ENCODE measurements at regions not wholly inside any gene's neighbourhood (a gene's known extent, or its start where the extent isn't known, plus 50 kb on each side); places are given as distances from the start of the nearest gene placed in this dataset.
"Not testable (repeated sequence)": the region's sequence is repeated elsewhere in the genome, so short reads cannot be mapped to it uniquely, and the experiment has no call there.

DNA sequence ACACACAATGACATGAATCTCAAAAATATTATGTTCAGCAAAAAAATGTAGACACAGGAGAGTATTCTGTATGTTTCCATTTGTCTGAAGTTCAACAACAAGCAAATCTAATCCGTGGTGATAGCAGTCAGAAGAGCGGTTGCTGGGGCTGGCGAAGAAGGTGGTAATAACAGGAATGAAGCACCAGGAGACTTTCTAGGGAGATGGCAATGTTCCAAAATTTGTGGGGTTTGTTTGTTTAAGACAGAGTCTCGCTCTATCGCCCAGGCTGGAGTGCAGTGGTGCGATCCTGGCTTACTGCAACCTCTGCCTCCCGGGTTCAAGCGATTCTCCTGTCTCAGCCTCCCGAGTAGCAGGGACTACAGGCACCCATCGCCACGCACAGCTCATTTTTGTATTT is 177.8 kb downstream of the FOXB1 start:
- not testable (repeated sequence) for H3K4me3 ChIP-seq (ENCODE audit: low read depth in 1 of 2, low read length in 2 of 2); H3K27me3 ChIP-seq (ENCODE audit: low read depth, low read length); H3K9me3 ChIP-seq (ENCODE audit: control insufficient read depth in 1 of 2, low read length in 2 of 2); H3K27ac ChIP-seq (ENCODE audit: low read length); H3K4me1 ChIP-seq (ENCODE audit: control insufficient read depth in 1 of 2, insufficient read depth in 2 of 2, low read length in 2 of 2); H3K36me3 ChIP-seq (ENCODE audit: control insufficient read depth in 1 of 2, insufficient read depth in 2 of 2, low read length in 2 of 2)

- no peaks in the 10 kb centered on the region for H3K27me3 ChIP-seq (ENCODE audit: low read depth, low read length)
- H3K4me1 ChIP-seq (ENCODE audit: control insufficient read depth in 1 of 2, insufficient read depth in 2 of 2, low read length in 2 of 2), result no peaks in the 10 kb centered on the region
- H3K4me3 ChIP-seq (ENCODE audit: low read depth in 1 of 2, low read length in 2 of 2), result no peak overlapping the region
- H3K27ac ChIP-seq (ENCODE audit: low read length), result no peak overlapping the region
- no peaks in the 10 kb centered on the region for H3K9me3 ChIP-seq (ENCODE audit: control insufficient read depth in 1 of 2, low read length in 2 of 2)
- no peaks in the 10 kb centered on the region for H3K36me3 ChIP-seq (ENCODE audit: control insufficient read depth in 1 of 2, insufficient read depth in 2 of 2, low read length in 2 of 2)
Measured at GRCh38 chr15:60183366-60183765, 179.3 kb downstream of the FOXB1 start.

DNA sequence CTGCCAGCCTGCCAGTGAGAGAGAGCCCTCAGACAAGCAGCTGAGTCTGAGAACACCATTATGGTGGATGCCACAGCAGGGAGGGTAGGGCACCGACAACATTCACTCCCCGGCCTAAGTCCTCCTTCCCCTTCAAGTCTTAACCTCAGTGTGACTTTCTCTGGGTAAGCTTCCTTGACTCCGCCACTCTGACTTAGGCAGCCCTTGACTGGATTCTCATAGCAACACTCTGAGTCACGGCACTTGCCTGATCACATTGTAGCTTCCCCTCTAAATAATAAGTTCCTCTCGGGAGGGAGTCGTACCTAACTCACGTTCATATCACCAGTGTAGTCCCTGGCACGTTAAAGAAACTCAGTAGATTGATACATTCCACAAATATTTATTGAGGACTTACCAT is 180.5 kb downstream of the FOXB1 start:
- Histone ChIP-seq H3K27ac (ENCODE audit: low read length) (no peak overlapping the region), H3K4me3 (ENCODE audit: low read depth in 1 of 2, low read length in 2 of 2) (no peak overlapping the region), H3K9me3 (ENCODE audit: control insufficient read depth in 1 of 2, low read length in 2 of 2) (no peaks in the 10 kb centered on the region), H3K4me1 (ENCODE audit: control insufficient read depth in 1 of 2, insufficient read depth in 2 of 2, low read length in 2 of 2) (no peaks in the 10 kb centered on the region), H3K27me3 (ENCODE audit: low read depth, low read length) (no peaks in the 10 kb centered on the region), H3K36me3 (ENCODE audit: control insufficient read depth in 1 of 2, insufficient read depth in 2 of 2, low read length in 2 of 2) (no peaks in the 10 kb centered on the region)

DNA sequence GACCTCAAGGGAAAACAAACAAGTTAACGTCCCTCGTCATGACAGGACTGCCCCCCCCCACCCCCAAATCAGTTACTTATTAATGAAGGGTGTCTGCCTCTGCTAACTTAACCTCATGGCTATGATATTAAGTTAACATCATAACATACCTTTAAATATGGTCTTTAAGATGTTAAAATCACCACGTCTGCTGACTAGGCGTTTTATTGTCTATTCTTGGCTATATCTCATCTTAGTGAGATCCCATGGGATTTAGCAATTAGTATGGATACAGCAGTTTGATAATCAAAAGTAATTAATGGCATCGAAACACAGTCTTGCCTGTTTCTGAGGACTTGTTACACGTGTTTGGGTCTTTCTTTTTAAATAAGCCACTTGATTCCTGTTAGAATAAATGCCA is 186.9 kb downstream of the FOXB1 start:
- H3K27me3 ChIP-seq (ENCODE audit: low read depth, low read length), result no peaks in the 10 kb centered on the region
- H3K4me1 ChIP-seq (ENCODE audit: control insufficient read depth in 1 of 2, insufficient read depth in 2 of 2, low read length in 2 of 2), result no peaks in the 10 kb centered on the region
- no peaks in the 10 kb centered on the region for H3K9me3 ChIP-seq (ENCODE audit: control insufficient read depth in 1 of 2, low read length in 2 of 2)
- H3K36me3 ChIP-seq (ENCODE audit: control insufficient read depth in 1 of 2, insufficient read depth in 2 of 2, low read length in 2 of 2), result no peaks in the 10 kb centered on the region
- no peak overlapping the region for H3K4me3 ChIP-seq (ENCODE audit: low read depth in 1 of 2, low read length in 2 of 2)
- no peak overlapping the region for H3K27ac ChIP-seq (ENCODE audit: low read length)

DNA sequence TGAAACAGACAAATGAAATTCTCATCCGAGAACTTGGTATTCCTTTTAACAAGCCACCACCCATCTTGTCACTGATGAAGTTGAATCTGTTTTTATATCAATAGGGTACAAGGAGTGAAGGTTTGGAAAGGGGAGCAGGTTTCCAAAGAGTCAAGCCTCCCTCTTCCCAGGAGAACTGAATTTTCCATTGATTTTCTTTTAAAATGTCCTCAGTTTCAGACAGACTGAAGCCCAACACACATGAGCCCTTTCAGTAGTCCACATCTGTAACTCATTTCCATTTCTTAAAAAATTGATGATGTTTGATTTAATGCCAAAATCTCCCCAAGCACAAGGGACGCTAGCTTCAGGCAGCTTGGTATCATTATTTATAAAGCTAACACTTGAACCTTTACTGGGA is 187.7 kb downstream of the FOXB1 start:
- Histone ChIP-seq H3K27ac (ENCODE audit: low read length) (no peak overlapping the region), H3K27me3 (ENCODE audit: low read depth, low read length) (no peaks in the 10 kb centered on the region)

GRCh38 chr15:60195611-60196010 is 191.5 kb downstream of the FOXB1 start:
- Histone ChIP-seq H3K27me3 (ENCODE audit: low read depth, low read length) (no peaks in the 10 kb centered on the region), H3K4me3 (ENCODE audit: low read depth in 1 of 2, low read length in 2 of 2) (no peak overlapping the region), H3K27ac (ENCODE audit: low read length) (no peak overlapping the region), H3K36me3 (ENCODE audit: control insufficient read depth in 1 of 2, insufficient read depth in 2 of 2, low read length in 2 of 2) (no peaks in the 10 kb centered on the region), H3K4me1 (ENCODE audit: control insufficient read depth in 1 of 2, insufficient read depth in 2 of 2, low read length in 2 of 2) (no peaks in the 10 kb centered on the region), H3K9me3 (ENCODE audit: control insufficient read depth in 1 of 2, low read length in 2 of 2) (no peaks in the 10 kb centered on the region)

More for the DNA sequence above, 187.7 kb downstream of the FOXB1 start:
- Histone ChIP-seq H3K4me3 (ENCODE audit: low read depth in 1 of 2, low read length in 2 of 2) (no peak overlapping the region), H3K9me3 (ENCODE audit: control insufficient read depth in 1 of 2, low read length in 2 of 2) (no peaks in the 10 kb centered on the region), H3K36me3 (ENCODE audit: control insufficient read depth in 1 of 2, insufficient read depth in 2 of 2, low read length in 2 of 2) (no peaks in the 10 kb centered on the region), H3K4me1 (ENCODE audit: control insufficient read depth in 1 of 2, insufficient read depth in 2 of 2, low read length in 2 of 2) (no peaks in the 10 kb centered on the region)

DNA sequence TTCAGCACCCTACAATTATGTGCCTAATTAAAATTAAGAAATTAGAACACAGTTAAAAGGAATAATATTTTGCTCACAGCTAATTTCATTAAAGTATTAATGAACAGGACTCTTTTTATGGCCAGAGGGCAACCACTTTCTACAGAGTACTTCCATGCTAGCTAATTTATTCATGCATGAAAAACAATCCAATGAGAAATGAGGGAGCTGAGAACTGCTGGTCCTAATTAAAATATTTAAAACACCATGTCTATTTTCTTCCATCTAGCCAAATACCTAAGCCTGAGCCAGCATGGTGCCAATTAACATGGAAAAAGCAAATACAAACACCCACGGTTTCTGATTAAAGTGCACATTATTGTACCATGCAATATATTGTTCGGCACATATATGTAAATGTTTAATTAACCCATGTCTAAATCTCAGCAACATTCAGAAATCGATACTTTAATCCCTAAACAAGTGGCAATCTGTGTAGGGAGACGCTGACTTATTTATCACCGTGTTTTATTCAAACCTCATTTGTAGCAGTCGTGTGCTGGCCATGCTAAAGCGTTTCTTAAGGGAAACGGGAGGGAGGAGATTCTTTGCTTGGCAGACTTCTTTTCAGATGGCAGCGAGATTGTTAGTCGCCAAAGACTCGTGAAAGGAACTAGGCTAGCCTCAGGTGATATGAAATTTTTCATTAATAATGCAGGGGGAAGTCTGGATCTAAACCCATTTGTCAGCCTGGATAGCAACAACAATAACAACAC is 193.5 kb downstream of the ANXA2 start:
- no peaks in the 10 kb centered on the region for H3K27me3 ChIP-seq (ENCODE audit: low read depth, low read length)
- no peaks in the 10 kb centered on the region for H3K9me3 ChIP-seq (ENCODE audit: control insufficient read depth in 1 of 2, low read length in 2 of 2)
- H3K36me3 ChIP-seq (ENCODE audit: control insufficient read depth in 1 of 2, insufficient read depth in 2 of 2, low read length in 2 of 2), result no peaks in the 10 kb centered on the region
- H3K4me3 ChIP-seq (ENCODE audit: low read depth in 1 of 2, low read length in 2 of 2), result no peak overlapping the region
- H3K4me1 ChIP-seq (ENCODE audit: control insufficient read depth in 1 of 2, insufficient read depth in 2 of 2, low read length in 2 of 2), result no peaks in the 10 kb centered on the region
- no peak overlapping the region for H3K27ac ChIP-seq (ENCODE audit: low read length)

DNA sequence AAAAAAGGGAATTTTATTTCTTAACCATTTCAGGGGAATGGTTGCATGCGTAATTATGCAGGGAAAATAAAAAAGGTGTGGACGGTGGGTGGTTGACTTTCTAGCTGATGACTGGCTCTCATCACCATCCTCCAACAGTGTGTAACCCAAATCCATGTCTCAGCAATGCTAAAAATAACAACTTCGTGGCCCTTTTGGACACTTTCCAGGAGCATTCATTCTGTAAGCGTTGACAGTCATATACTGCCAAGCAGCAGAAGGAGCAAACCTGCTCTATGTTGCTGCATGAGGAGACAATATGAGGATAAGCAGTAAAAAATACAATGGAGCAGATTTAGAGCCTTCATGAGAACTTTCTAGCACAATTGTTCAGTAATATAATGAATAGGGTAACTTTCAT is 189.1 kb downstream of the ANXA2 start:
- Histone ChIP-seq H3K27me3 (ENCODE audit: low read depth, low read length) (no peaks in the 10 kb centered on the region), H3K4me3 (ENCODE audit: low read depth in 1 of 2, low read length in 2 of 2) (no peak overlapping the region), H3K36me3 (ENCODE audit: control insufficient read depth in 1 of 2, insufficient read depth in 2 of 2, low read length in 2 of 2) (no peaks in the 10 kb centered on the region), H3K9me3 (ENCODE audit: control insufficient read depth in 1 of 2, low read length in 2 of 2) (no peaks in the 10 kb centered on the region), H3K4me1 (ENCODE audit: control insufficient read depth in 1 of 2, insufficient read depth in 2 of 2, low read length in 2 of 2) (no peaks in the 10 kb centered on the region), H3K27ac (ENCODE audit: low read length) (no peak overlapping the region)

DNA sequence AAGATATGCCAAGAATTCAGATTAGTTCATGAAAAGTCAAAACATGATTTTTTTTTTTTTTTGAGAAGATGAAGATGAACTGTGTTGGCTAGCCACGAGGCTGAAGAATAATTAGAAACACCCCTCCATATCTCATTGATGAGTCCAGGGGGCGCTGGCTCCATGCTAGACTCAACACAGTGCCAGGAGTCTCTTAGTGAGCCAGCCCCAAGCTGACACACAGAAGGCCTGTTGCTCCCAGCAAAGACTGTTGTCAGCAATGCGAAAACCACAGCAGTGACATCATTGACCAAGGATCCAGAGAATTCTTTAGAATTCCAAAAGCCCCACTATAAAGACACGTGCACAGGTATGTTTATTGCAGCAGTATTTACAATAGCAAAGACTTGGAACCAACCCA is 185.2 kb downstream of the ANXA2 start:
- Histone ChIP-seq H3K9me3 (ENCODE audit: control insufficient read depth in 1 of 2, low read length in 2 of 2) (no peaks in the 10 kb centered on the region), H3K27ac (ENCODE audit: low read length) (no peak overlapping the region)

DNA sequence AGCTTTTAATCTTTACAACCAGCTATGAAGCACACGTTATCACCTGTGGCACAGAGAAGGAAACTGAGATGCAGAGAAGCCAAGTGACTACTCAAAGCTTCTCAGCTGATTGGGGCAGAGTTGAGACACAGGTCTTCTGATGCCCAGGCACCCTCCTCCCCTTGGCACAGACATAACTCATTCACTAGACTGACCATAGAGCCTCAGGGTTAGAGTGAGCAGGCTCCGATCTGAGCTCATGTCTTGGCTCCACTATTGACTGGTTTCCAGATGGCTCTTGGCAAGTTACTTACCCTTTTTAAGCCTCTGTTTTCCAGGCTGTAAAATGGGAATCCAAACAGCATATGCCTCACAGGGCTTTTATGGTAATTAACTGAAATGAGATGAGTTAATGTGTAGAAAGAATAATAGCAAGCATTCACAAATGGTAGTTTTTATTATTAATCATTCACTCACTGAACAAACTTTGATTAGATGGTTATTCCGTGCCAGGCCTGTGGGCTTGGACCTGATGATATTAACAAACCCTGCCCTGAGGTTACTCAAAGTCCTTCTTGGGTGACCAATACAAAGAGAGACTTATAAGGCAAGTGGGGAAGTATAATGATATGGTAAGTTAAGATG is 184.3 kb downstream of the ANXA2 start:
- H3K4me1 ChIP-seq (ENCODE audit: control insufficient read depth in 1 of 2, insufficient read depth in 2 of 2, low read length in 2 of 2), result no peaks in the 10 kb centered on the region
- H3K27ac ChIP-seq (ENCODE audit: low read length), result no peak overlapping the region
- no peaks in the 10 kb centered on the region for H3K9me3 ChIP-seq (ENCODE audit: control insufficient read depth in 1 of 2, low read length in 2 of 2)
- H3K36me3 ChIP-seq (ENCODE audit: control insufficient read depth in 1 of 2, insufficient read depth in 2 of 2, low read length in 2 of 2), result no peaks in the 10 kb centered on the region
- H3K4me3 ChIP-seq (ENCODE audit: low read depth in 1 of 2, low read length in 2 of 2), result no peak overlapping the region
- no peaks in the 10 kb centered on the region for H3K27me3 ChIP-seq (ENCODE audit: low read depth, low read length)

More for the DNA sequence above, 185.2 kb downstream of the ANXA2 start:
- Histone ChIP-seq H3K4me3 (ENCODE audit: low read depth in 1 of 2, low read length in 2 of 2) (no peak overlapping the region), H3K27me3 (ENCODE audit: low read depth, low read length) (no peaks in the 10 kb centered on the region), H3K4me1 (ENCODE audit: control insufficient read depth in 1 of 2, insufficient read depth in 2 of 2, low read length in 2 of 2) (no peaks in the 10 kb centered on the region), H3K36me3 (ENCODE audit: control insufficient read depth in 1 of 2, insufficient read depth in 2 of 2, low read length in 2 of 2) (no peaks in the 10 kb centered on the region)

GRCh38 chr15:60214201-60214600 is 183.6 kb downstream of the ANXA2 start:
- Histone ChIP-seq H3K9me3 (ENCODE audit: control insufficient read depth in 1 of 2, low read length in 2 of 2) (no peaks in the 10 kb centered on the region), H3K27ac (ENCODE audit: low read length) (no peak overlapping the region), H3K4me1 (ENCODE audit: control insufficient read depth in 1 of 2, insufficient read depth in 2 of 2, low read length in 2 of 2) (no peaks in the 10 kb centered on the region), H3K4me3 (ENCODE audit: low read depth in 1 of 2, low read length in 2 of 2) (no peak overlapping the region), H3K36me3 (ENCODE audit: control insufficient read depth in 1 of 2, insufficient read depth in 2 of 2, low read length in 2 of 2) (no peaks in the 10 kb centered on the region), H3K27me3 (ENCODE audit: low read depth, low read length) (no peaks in the 10 kb centered on the region)
